Gastroesophageal sphincter (tissue), 4 donors: ENCODE measurements at regions not wholly inside any gene's neighbourhood (a gene's known extent, or its start where the extent isn't known, plus 50 kb on each side); places are given as distances from the start of the nearest gene placed in this dataset.
"Not testable (repeated sequence)": the region's sequence is repeated elsewhere in the genome, so short reads cannot be mapped to it uniquely, and the experiment has no call there.

Experiments
- ATAC-seq: fragments of 150-250 bp; one replicate; pipeline ENCODE4 v1.9.1; 2016; ENCODE audit warnings: mild to moderate bottlenecking, moderate library complexity
- H3K27ac ChIP-seq, 4 donors: fragments of 200-600 bp; sonication (generic) in 3 of 4; 1 replicate in 3 of 4; 2 replicates in 1 of 4; pipeline ENCODE4 v1.5.1; 2016 to 2019
- H3K27me3 ChIP-seq: fragments of 200-600 bp; sonication (generic); one replicate; pipeline ENCODE4 v1.5.1; 2019
- H3K36me3 ChIP-seq, 2 donors: fragments of 200-600 bp; sonication (generic); one replicate each; pipeline ENCODE4 v1.5.1; 2019; ENCODE audit warnings: control low read depth in 1 of 2
- H3K4me1 ChIP-seq, 3 donors: fragments of 200-600 bp; sonication (generic); 1 replicate in 2 of 3; 2 replicates in 1 of 3; pipeline ENCODE4 v1.5.1; 2016 to 2019; ENCODE audit warnings: control low read depth in 2 of 3
- H3K4me3 ChIP-seq, 2 donors: fragments of 200-600 bp; sonication (generic); one replicate each; pipeline ENCODE4 v1.5.1; 2019; ENCODE audit warnings: mild to moderate bottlenecking in 1 of 2, moderate library complexity in 1 of 2
- H3K9me3 ChIP-seq, 3 donors: fragments of 200-600 bp; sonication (generic); one replicate each; pipeline ENCODE4 v1.5.1; 2017 to 2019; ENCODE audit warnings: control low read depth in 2 of 3
- CTCF ChIP-seq, 4 experiments: fragments of 200-600 bp in 2 of 4; fragments of 450-650 bp in 2 of 4; sonication (generic) in 1 of 4; IDR thresholded peaks; one replicate each; pipeline ENCODE4 v1.5.1; 2017 to 2019; ENCODE audit warnings: antibody characterized with exemption in 4 of 4, mild to moderate bottlenecking in 2 of 4, moderate library complexity in 2 of 4
- EP300 ChIP-seq: sonication (generic); formaldehyde crosslinking; IDR thresholded peaks from one replicate; pipeline ENCODE4 v1.6.1; 2017; ENCODE audit warnings: antibody characterized with exemption, mild to moderate bottlenecking
- POLR2A ChIP-seq, 2 donors: fragments of 450-650 bp; IDR thresholded peaks; one replicate each; pipeline ENCODE4 v1.6.1; 2017; ENCODE audit warnings: antibody characterized with exemption in 2 of 2, mild to moderate bottlenecking in 2 of 2, moderate library complexity in 1 of 2
- POLR2AphosphoS5 ChIP-seq: sonication (generic); formaldehyde crosslinking; IDR thresholded peaks from one replicate; pipeline ENCODE4 v1.6.1; 2017; ENCODE audit warnings: antibody characterized with exemption
- WGBS, 2 donors: methylation state at CpG; one replicate each; pipeline ENCODE4 v1.1.5; 2018; ENCODE audit warnings: low coverage in 1 of 2; 5-methylcytosine and 5-hydroxymethylcytosine counted together

GRCh38 chr4:164239433-164239832 is 514.5 kb upstream of the SMIM31 start:
- H3K27me3 ChIP-seq = no peaks in the 10 kb centered on the region
- ATAC-seq = no peak
- no peaks in the 10 kb centered on the region for H3K9me3 ChIP-seq
- TF ChIP-seq CTCF (IDR thresholded peaks at IDR 0.05) (no peak), POLR2A (IDR thresholded peaks at IDR 0.05) (no peak), POLR2AphosphoS5 (no peak), EP300 (no peak)
- no peak overlapping the region for H3K4me3 ChIP-seq
- no peaks in the 10 kb centered on the region for H3K4me1 ChIP-seq
- H3K27ac ChIP-seq = no peak overlapping the region
- H3K36me3 ChIP-seq = no peaks in the 10 kb centered on the region

GRCh38 chr4:164239976-164240375 is 514.0 kb upstream of the SMIM31 start:
- Histone ChIP-seq H3K9me3 (no peaks in the 10 kb centered on the region), H3K27me3 (no peaks in the 10 kb centered on the region), H3K36me3 (no peaks in the 10 kb centered on the region), H3K4me1 (no peaks in the 10 kb centered on the region), H3K4me3 (no peak overlapping the region), H3K27ac (no peak overlapping the region)
- TF ChIP-seq POLR2AphosphoS5 (no peak), POLR2A (IDR thresholded peaks at IDR 0.05) (no peak), CTCF (IDR thresholded peaks at IDR 0.05) (no peak), EP300 (no peak)
- WGBS, 2 donors = 16 to 23% methylated on average over 3 of the region's 3 CpGs
- no peak for ATAC-seq

- TF ChIP-seq CTCF (IDR thresholded peaks at IDR 0.05) (no peak), EP300 (no peak), POLR2AphosphoS5 (no peak), POLR2A (IDR thresholded peaks at IDR 0.05) (no peak)
- no peaks in the 10 kb centered on the region for H3K36me3 ChIP-seq
- H3K27me3 ChIP-seq = no peaks in the 10 kb centered on the region
- no peak overlapping the region for H3K4me3 ChIP-seq
- no peak for ATAC-seq
- H3K27ac ChIP-seq = no peak overlapping the region
- H3K9me3 ChIP-seq = no peaks in the 10 kb centered on the region
- H3K4me1 ChIP-seq = no peaks in the 10 kb centered on the region
- WGBS, 2 donors = 58 to 62% methylated on average over 7 of the region's 7 CpGs
These were observed 502.7 kb upstream of the SMIM31 start for GRCh38 chr4:164251257-164251656.

DNA sequence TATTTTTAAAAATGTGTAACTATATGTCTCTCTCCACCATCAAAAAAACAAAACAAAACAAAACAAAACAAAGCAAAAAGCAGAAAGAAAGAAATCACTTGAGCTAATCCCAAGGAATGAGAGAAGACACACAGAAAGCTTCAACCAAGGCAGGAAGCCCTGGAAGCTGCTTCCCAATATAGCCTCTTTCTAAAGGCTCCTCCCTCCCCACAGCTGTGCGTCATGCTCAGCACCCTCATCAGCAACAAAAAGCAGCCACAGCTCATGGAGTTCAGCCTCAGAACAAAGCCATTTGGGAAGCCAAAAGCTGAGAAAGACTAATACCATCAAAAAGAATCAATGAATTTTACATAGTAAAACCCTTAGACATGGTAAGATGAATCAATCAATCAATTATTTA is 501.6 kb upstream of the SMIM31 start:
- no peak for TF ChIP-seq CTCF (IDR thresholded peaks at IDR 0.05)
- TF ChIP-seq POLR2AphosphoS5 = no peak
- TF ChIP-seq EP300 = no peak
- no peak for TF ChIP-seq POLR2A (IDR thresholded peaks at IDR 0.05)
- H3K4me1 ChIP-seq = no peaks in the 10 kb centered on the region
- no peaks in the 10 kb centered on the region for H3K9me3 ChIP-seq
- no peak overlapping the region for H3K27ac ChIP-seq
- H3K27me3 ChIP-seq = no peaks in the 10 kb centered on the region
- no peak for ATAC-seq
- H3K4me3 ChIP-seq = no peak overlapping the region
- 25 to 33% methylated on average over 1 of the region's 1 CpG for WGBS, 2 donors
- no peaks in the 10 kb centered on the region for H3K36me3 ChIP-seq

GRCh38 chr4:164261831-164262230 is 492.1 kb upstream of the SMIM31 start:
- Histone ChIP-seq H3K27me3 (no peaks in the 10 kb centered on the region), H3K4me3 (no peak overlapping the region), H3K36me3 (no peaks in the 10 kb centered on the region), H3K9me3 (no peaks in the 10 kb centered on the region), H3K4me1 (no peaks in the 10 kb centered on the region), H3K27ac (no peak overlapping the region)
- no peak for ATAC-seq
- WGBS, 2 donors = 33 to 93% methylated on average over 1 to 2 of the region's 2 CpGs
- TF ChIP-seq CTCF (IDR thresholded peaks at IDR 0.05) (no peak), EP300 (no peak), POLR2A (IDR thresholded peaks at IDR 0.05) (no peak), POLR2AphosphoS5 (no peak)

DNA sequence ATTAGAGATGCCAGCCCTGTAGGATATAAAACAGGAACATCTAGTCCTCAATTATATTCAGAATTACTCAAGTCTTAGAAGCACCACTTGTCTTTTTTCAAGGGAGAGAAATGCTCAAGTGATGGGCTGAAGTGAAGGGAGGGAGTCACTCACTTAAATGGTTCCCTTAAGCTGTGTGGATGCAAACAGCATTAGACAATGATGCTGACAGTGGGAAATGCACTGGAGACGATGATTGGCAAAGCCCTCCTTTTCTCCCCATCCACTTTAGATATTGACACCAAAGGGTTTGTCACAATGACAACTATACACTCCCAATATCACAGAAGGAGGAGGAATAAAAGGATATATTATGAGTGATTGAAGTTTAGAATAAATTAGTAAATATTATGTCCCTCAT is 491.4 kb upstream of the SMIM31 start:
- not testable (repeated sequence) for ATAC-seq, H3K27ac ChIP-seq, H3K27me3 ChIP-seq, H3K4me1 ChIP-seq, H3K9me3 ChIP-seq, H3K36me3 ChIP-seq, H3K4me3 ChIP-seq
- WGBS, 2 donors = 67 to 75% methylated on average over 1 of the region's 1 CpG

DNA sequence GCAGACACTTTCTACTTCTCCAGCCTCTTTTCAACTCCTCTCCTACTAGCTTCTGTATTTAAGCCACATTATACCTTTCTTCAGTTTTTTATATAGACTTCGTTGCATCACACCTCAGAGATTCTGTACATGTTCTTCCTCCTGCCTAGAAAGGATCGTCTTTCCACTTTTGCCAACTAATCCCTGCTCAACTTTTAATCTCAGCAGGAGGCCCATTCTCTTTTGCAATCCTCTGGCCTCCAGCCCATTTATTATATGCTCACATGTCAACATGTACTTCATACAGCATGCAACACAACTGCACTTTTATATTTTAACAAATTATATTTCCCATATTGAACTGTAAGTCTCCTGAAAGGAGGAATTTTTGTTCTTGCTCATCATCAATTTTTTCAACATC is 476.5 kb upstream of the SMIM31 start:
- H3K27ac ChIP-seq, H3K4me1 ChIP-seq, ATAC-seq, H3K4me3 ChIP-seq, H3K9me3 ChIP-seq, H3K27me3 ChIP-seq, H3K36me3 ChIP-seq: not testable (repeated sequence)
- WGBS, 2 donors = 46 to 70% methylated on average over 2 of the region's 2 CpGs
